K562 (cell line): ENCODE measurements at regions not wholly inside any gene's neighbourhood (a gene's known extent, or its start where the extent isn't known, plus 50 kb on each side); places are given as distances from the start of the nearest gene placed in this dataset.

Experiments
- ARID3A ChIP-seq: IDR thresholded peaks from 2 replicates; pipeline ENCODE4 v1.6.1; 2012; ENCODE audit warnings: low read depth, low read length, improper control_type of control experiment, borderline replicate concordance
- CBFB ChIP-seq: sonication (generic); formaldehyde crosslinking; IDR thresholded peaks from 2 replicates; pipeline ENCODE4 v1.4.0; 2020; ENCODE audit warnings: mild to moderate bottlenecking, missing genetic modification reagents
- FOXM1 ChIP-seq, 2 experiments: fragments of 450-650 bp in 1 of 2; sonication (generic) in 1 of 2; formaldehyde crosslinking in 1 of 2; IDR thresholded peaks; 2 replicates each; pipeline versions ENCODE4 v1.6.1 to v1.9.0; 2017 to 2022; ENCODE audit warnings: low read depth in 2 of 2, mild to moderate bottlenecking in 2 of 2, missing genetic modification reagents in 1 of 2, moderate library complexity in 1 of 2
- GATAD2A ChIP-seq: fragments of 450-650 bp; IDR thresholded peaks from 2 replicates; pipeline ENCODE4 v1.6.1; 2017
- MTA3 ChIP-seq: fragments of 450-650 bp; formaldehyde crosslinking; IDR thresholded peaks from 2 replicates; pipeline ENCODE4 v1.6.1; 2017; ENCODE audit warnings: mild to moderate bottlenecking, borderline replicate concordance
- POLR3G ChIP-seq: IDR thresholded peaks from 2 replicates; pipeline ENCODE4 v1.6.1; 2011; ENCODE audit not compliant: insufficient read length, insufficient replicate concordance; ENCODE audit errors: extremely low read depth
- RBM39 ChIP-seq: fragments of 200-400 bp; formaldehyde crosslinking; optimal IDR thresholded peaks from 2 replicates; pipeline ENCODE3; 2018; ENCODE audit warnings: low read depth, low read length
- SMAD4 ChIP-seq: fragments of 250-450 bp; sonication (Bioruptor Pico); conservative IDR thresholded peaks from 2 replicates; pipeline ENCODE4 v1.8.0; 2021; ENCODE audit warnings: inconsistent platforms, mild to moderate bottlenecking, moderate library complexity
- SMARCC2 ChIP-seq: fragments of 450-650 bp; IDR thresholded peaks from 2 replicates; pipeline ENCODE4 v1.6.1; 2017; ENCODE audit warnings: antibody characterized with exemption, moderate library complexity, mild to moderate bottlenecking, low read depth
- SMARCE1 ChIP-seq: fragments of 450-650 bp; IDR thresholded peaks from 2 replicates; pipeline ENCODE4 v1.7.1; 2016; ENCODE audit warnings: mild to moderate bottlenecking
- SPI1 ChIP-seq: IDR thresholded peaks from 2 replicates; pipeline ENCODE4 v1.6.1; 2011; ENCODE audit warnings: low read depth, low read length, control low read depth, borderline replicate concordance
- TEAD2 ChIP-seq: fragments of 450-650 bp; IDR thresholded peaks from 2 replicates; pipeline ENCODE4 v1.6.1; 2016; ENCODE audit warnings: missing genetic modification characterization, control low read depth, missing compliant biosample characterization
- ZKSCAN1 ChIP-seq: fragments of 150-350 bp; IDR thresholded peaks from 2 replicates; pipeline ENCODE4 v1.6.1; 2016; ENCODE audit warnings: low read depth, low read length
- ZNF282 ChIP-seq: sonication (generic); formaldehyde crosslinking; IDR thresholded peaks from 2 replicates; pipeline ENCODE4 v1.8.1; 2023; ENCODE audit warnings: missing genetic modification reagents
- ZNF551 ChIP-seq: fragments of 250-450 bp; sonication (Bioruptor Pico); IDR thresholded peaks from 2 replicates; pipeline ENCODE4 v1.5.0; 2021; ENCODE audit warnings: mild to moderate bottlenecking, moderate library complexity
- ZNF589 ChIP-seq: fragments of 200-800 bp; sonication (Bioruptor generic); IDR thresholded peaks from 2 replicates; pipeline ENCODE4 v1.6.1; 2016; ENCODE audit warnings: low read depth, missing genetic modification characterization, missing compliant biosample characterization
- ZNF76 ChIP-seq: fragments of 250-450 bp; sonication (Bioruptor Pico); IDR thresholded peaks from 2 replicates; pipeline ENCODE4 v1.4.0; 2020; ENCODE audit warnings: mild to moderate bottlenecking, moderate library complexity, borderline replicate concordance
- TF ChIP-seq, protein P1 (sequence below): sonication (generic); formaldehyde crosslinking; IDR thresholded peaks from 2 replicates; pipeline ENCODE4 v1.8.1; 2022; ENCODE audit warnings: missing genetic modification reagents
- TF ChIP-seq, protein P2 (sequence below): fragments of 450-650 bp; IDR thresholded peaks from 2 replicates; pipeline ENCODE4 v1.6.1; 2017; ENCODE audit warnings: antibody characterized with exemption, mild to moderate bottlenecking
- TF ChIP-seq, protein P3 (sequence below): fragments of 200-800 bp; sonication (Bioruptor generic); IDR thresholded peaks from 2 replicates; pipeline ENCODE4 v1.6.1; 2017; ENCODE audit warnings: missing genetic modification characterization, missing compliant biosample characterization

- TF ChIP-seq SMAD4 (CRISPR knock-in tag), result peak; percentile 52; the same call in 1 of the 2 replicates
- peak; percentile 70; the same call in 1 of the 2 replicates for TF ChIP-seq MTA3
- TF ChIP-seq, protein P1, sequence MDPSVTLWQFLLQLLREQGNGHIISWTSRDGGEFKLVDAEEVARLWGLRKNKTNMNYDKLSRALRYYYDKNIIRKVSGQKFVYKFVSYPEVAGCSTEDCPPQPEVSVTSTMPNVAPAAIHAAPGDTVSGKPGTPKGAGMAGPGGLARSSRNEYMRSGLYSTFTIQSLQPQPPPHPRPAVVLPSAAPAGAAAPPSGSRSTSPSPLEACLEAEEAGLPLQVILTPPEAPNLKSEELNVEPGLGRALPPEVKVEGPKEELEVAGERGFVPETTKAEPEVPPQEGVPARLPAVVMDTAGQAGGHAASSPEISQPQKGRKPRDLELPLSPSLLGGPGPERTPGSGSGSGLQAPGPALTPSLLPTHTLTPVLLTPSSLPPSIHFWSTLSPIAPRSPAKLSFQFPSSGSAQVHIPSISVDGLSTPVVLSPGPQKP (CRISPR knock-in tag), result no peak
- peak; percentile 74; the same call in 1 of the 2 replicates for TF ChIP-seq ARID3A
- TF ChIP-seq ZNF551 (CRISPR knock-in tag), result no peak
- 0 out of 2 replicates have a peak, but pooled peaks have one; percentile 17 for TF ChIP-seq ZNF76 (CRISPR knock-in tag)
- TF ChIP-seq, protein P2, sequence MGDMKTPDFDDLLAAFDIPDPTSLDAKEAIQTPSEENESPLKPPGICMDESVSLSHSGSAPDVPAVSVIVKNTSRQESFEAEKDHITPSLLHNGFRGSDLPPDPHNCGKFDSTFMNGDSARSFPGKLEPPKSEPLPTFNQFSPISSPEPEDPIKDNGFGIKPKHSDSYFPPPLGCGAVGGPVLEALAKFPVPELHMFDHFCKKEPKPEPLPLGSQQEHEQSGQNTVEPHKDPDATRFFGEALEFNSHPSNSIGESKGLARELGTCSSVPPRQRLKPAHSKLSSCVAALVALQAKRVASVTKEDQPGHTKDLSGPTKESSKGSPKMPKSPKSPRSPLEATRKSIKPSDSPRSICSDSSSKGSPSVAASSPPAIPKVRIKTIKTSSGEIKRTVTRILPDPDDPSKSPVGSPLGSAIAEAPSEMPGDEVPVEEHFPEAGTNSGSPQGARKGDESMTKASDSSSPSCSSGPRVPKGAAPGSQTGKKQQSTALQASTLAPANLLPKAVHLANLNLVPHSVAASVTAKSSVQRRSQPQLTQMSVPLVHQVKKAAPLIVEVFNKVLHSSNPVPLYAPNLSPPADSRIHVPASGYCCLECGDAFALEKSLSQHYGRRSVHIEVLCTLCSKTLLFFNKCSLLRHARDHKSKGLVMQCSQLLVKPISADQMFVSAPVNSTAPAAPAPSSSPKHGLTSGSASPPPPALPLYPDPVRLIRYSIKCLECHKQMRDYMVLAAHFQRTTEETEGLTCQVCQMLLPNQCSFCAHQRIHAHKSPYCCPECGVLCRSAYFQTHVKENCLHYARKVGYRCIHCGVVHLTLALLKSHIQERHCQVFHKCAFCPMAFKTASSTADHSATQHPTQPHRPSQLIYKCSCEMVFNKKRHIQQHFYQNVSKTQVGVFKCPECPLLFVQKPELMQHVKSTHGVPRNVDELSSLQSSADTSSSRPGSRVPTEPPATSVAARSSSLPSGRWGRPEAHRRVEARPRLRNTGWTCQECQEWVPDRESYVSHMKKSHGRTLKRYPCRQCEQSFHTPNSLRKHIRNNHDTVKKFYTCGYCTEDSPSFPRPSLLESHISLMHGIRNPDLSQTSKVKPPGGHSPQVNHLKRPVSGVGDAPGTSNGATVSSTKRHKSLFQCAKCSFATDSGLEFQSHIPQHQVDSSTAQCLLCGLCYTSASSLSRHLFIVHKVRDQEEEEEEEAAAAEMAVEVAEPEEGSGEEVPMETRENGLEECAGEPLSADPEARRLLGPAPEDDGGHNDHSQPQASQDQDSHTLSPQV, result 0 out of 2 replicates have a peak, but pooled peaks have one; percentile 51
- TF ChIP-seq TEAD2 (tag), result peak; percentile 23; the same call in 1 of the 2 replicates
- no peak for TF ChIP-seq RBM39
- peak; percentile 48 for TF ChIP-seq SMARCE1
- no peak for TF ChIP-seq GATAD2A
- TF ChIP-seq ZNF589 (CRISPR knock-in tag), result peak; percentile 80; the same call in 1 of the 2 replicates
- peak; percentile 18; the same call in 1 of the 2 replicates for TF ChIP-seq FOXM1 (IDR thresholded peaks at IDR 0.05; ENCODE audit: low read depth)
- TF ChIP-seq FOXM1 (CRISPR knock-in tag; IDR thresholded peaks at IDR 0.05; ENCODE audit: low read depth), result no peak
- no peak for TF ChIP-seq SPI1
- TF ChIP-seq CBFB (CRISPR knock-in tag), result no peak
- TF ChIP-seq, protein P3, sequence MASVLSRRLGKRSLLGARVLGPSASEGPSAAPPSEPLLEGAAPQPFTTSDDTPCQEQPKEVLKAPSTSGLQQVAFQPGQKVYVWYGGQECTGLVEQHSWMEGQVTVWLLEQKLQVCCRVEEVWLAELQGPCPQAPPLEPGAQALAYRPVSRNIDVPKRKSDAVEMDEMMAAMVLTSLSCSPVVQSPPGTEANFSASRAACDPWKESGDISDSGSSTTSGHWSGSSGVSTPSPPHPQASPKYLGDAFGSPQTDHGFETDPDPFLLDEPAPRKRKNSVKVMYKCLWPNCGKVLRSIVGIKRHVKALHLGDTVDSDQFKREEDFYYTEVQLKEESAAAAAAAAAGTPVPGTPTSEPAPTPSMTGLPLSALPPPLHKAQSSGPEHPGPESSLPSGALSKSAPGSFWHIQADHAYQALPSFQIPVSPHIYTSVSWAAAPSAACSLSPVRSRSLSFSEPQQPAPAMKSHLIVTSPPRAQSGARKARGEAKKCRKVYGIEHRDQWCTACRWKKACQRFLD (CRISPR knock-in tag), result peak; percentile 88; the same call in 1 of the 2 replicates
- TF ChIP-seq ZNF282 (CRISPR knock-in tag), result no peak
- TF ChIP-seq POLR3G, result no peak
- TF ChIP-seq SMARCC2, result peak; percentile 59; the same call in 1 of the 2 replicates
- no peak for TF ChIP-seq ZKSCAN1
These were observed 162.8 kb downstream of the FASLG start (continued) for GRCh38 chr1:172821609-172822274.
